A673 (cell line): ENCODE measurements at regions not wholly inside any gene's neighbourhood (a gene's known extent, or its start where the extent isn't known, plus 50 kb on each side); places are given as distances from the start of the nearest gene placed in this dataset.

Source experiments
- BruUV-seq: library from RNA; stranded (reverse); fragments of 400-500 nt; replicated peaks from 2 replicates; lab custom pipeline; 2021; lab: Mats Ljungman, UMichigan
- CTCF ChIA-PET: fragments of 300-600 bp; sonication (Branson Sonifier 250); formaldehyde crosslinking; loops from one replicate; lab custom pipeline; 2022; ENCODE audit warnings: antibody characterized with exemption; lab: Charles Lee
- POLR2A ChIA-PET: fragments of 300-600 bp; sonication (Branson Sonifier 250); formaldehyde crosslinking; loops from one replicate; lab custom pipeline; 2022; ENCODE audit warnings: antibody characterized with exemption; ENCODE audit not compliant: low non-redundant PET; lab: Charles Lee
- DNase-seq: peaks from one replicate; pipeline ENCODE4 v3.0.0-alpha.2; 2015; ENCODE audit warnings: low spot score
- H3K27ac ChIP-seq: fragments of 200-600 bp; sonication (generic); 2 replicates; pipeline ENCODE4 v1.5.1; 2016; ENCODE audit warnings: mixed run types, low read depth, mild to moderate bottlenecking, mixed read lengths, antibody characterized with exemption, low read length; ENCODE audit not compliant: poor library complexity, severe bottlenecking
- H3K27me3 ChIP-seq: fragments of 200-600 bp; sonication (generic); replicated peaks from 2 replicates; pipeline ENCODE4 v1.6.1; 2017; ENCODE audit warnings: mixed run types, low read depth, mild to moderate bottlenecking, mixed read lengths, antibody characterized with exemption, low read length; ENCODE audit not compliant: insufficient read depth, poor library complexity
- H3K36me3 ChIP-seq: fragments of 200-600 bp; sonication (generic); 2 replicates; pipeline ENCODE4 v1.6.1; 2016; ENCODE audit warnings: mixed run types, mild to moderate bottlenecking, mixed read lengths, antibody characterized with exemption, low read length; ENCODE audit not compliant: insufficient read depth, poor library complexity, severe bottlenecking
- H3K4me1 ChIP-seq: fragments of 200-600 bp; sonication (generic); 2 replicates; pipeline ENCODE4 v1.6.1; 2017; ENCODE audit warnings: mixed run types, mild to moderate bottlenecking, mixed read lengths, antibody characterized with exemption, low read length; ENCODE audit not compliant: insufficient read depth, poor library complexity, severe bottlenecking
- H3K4me3 ChIP-seq: fragments of 200-600 bp; sonication (generic); 2 replicates; pipeline ENCODE4 v1.5.1; 2016; ENCODE audit warnings: low read depth, mixed run types, mild to moderate bottlenecking, mixed read lengths, low read length; ENCODE audit not compliant: poor library complexity, severe bottlenecking
- H3K9me3 ChIP-seq: fragments of 200-600 bp; sonication (generic); 2 replicates; pipeline ENCODE4 v1.6.1; 2016; ENCODE audit warnings: mixed run types, low read depth, mild to moderate bottlenecking, mixed read lengths, antibody characterized with exemption, low read length; ENCODE audit not compliant: poor library complexity, severe bottlenecking
- CTCF ChIP-seq: fragments of 300-800, 200-600 bp; sonication (generic); conservative IDR thresholded peaks from 2 replicates; pipeline ENCODE4 v1.5.1; 2017; ENCODE audit warnings: low read depth, mild to moderate bottlenecking, antibody characterized with exemption, low read length, moderate library complexity, mixed read lengths
- EZH2 ChIP-seq: fragments of 200-600 bp; sonication (generic); IDR thresholded peaks from 2 replicates; pipeline ENCODE4 v1.6.1; 2017; ENCODE audit warnings: borderline replicate concordance, low read depth, mild to moderate bottlenecking, mixed read lengths, antibody characterized with exemption, low read length; ENCODE audit not compliant: poor library complexity, severe bottlenecking
- intact Hi-C: fragments of 100-400 bp; cut with micrococcal nuclease; formaldehyde crosslinking; loops from one replicate; pipeline ENCODE4 v1.10.0; 2022; ENCODE audit not compliant: unreplicated experiment

- CTCF ChIA-PET = interaction anchor here (0.6 kb wide), 1 partner anchor 1223 kb away, joined by 8 read pairs; no protein-coding TSS in a partner anchor
- no TSS peak for BruUV-seq
- no peak for DNase-seq
- Histone ChIP-seq H3K4me1 (no peaks in the 10 kb centered on the region), H3K4me3 (no peak overlapping the region), H3K9me3 (no peaks in the 10 kb centered on the region), H3K27ac (no peak overlapping the region), H3K36me3 (no peaks in the 10 kb centered on the region), H3K27me3 (no peaks in the 10 kb centered on the region)
- TF ChIP-seq CTCF (no peak), EZH2 (no peak)
- intact Hi-C loops = no loop called here
- POLR2A ChIA-PET = no interaction called here
Observed at GRCh38 chr4:138941037-138941436, 74.5 kb upstream of the NOCT start.

GRCh38 chr4:138939960-138940359, 75.6 kb upstream of the NOCT start:
- Histone ChIP-seq H3K27me3 (no peaks in the 10 kb centered on the region), H3K27ac (no peak overlapping the region), H3K9me3 (no peaks in the 10 kb centered on the region), H3K4me3 (no peak overlapping the region), H3K36me3 (no peaks in the 10 kb centered on the region), H3K4me1 (no peaks in the 10 kb centered on the region)
- TF ChIP-seq CTCF (no peak), EZH2 (no peak)
- CTCF ChIA-PET = interaction anchor here (0.5 kb wide), 1 partner anchor 1171 kb away, joined by 4 read pairs; no protein-coding TSS in a partner anchor
- intact Hi-C loops = no loop called here
- POLR2A ChIA-PET = no interaction called here
- no TSS peak for BruUV-seq
- no peak for DNase-seq

GRCh38 chr4:138938366-138938690, 77.3 kb upstream of the NOCT start:
- POLR2A ChIA-PET = no interaction called here
- intact Hi-C loops = no loop called here
- H3K27me3 ChIP-seq = no peaks in the 10 kb centered on the region
- DNase-seq = peak; percentile 49
- no peak overlapping the region for H3K4me3 ChIP-seq
- H3K4me1 ChIP-seq = no peaks in the 10 kb centered on the region
- CTCF ChIA-PET = interaction anchor here (0.6 to 1.1 kb wide), 5 partner anchors 18 to 360 kb away, joined by 3 to 9 read pairs (median 3); no protein-coding TSS in a partner anchor
- peak; percentile 61 for TF ChIP-seq CTCF
- no peak for TF ChIP-seq EZH2
- H3K27ac ChIP-seq = no peak overlapping the region
- BruUV-seq = no TSS peak
- no peaks in the 10 kb centered on the region for H3K9me3 ChIP-seq
- H3K36me3 ChIP-seq = no peaks in the 10 kb centered on the region
